Tibial artery (tissue), 4 donors: ENCODE measurements at regions not wholly inside any gene's neighbourhood (a gene's known extent, or its start where the extent isn't known, plus 50 kb on each side); places are given as distances from the start of the nearest gene placed in this dataset.
"Not testable (repeated sequence)": the region's sequence is repeated elsewhere in the genome, so short reads cannot be mapped to it uniquely, and the experiment has no call there.

Experiments used
- DNase-seq, 2 donors: peaks; one replicate each; pipeline ENCODE4 v3.0.0-alpha.2; 2019
- H3K27ac ChIP-seq, 2 donors: fragments of 200-600 bp; sonication (generic) in 1 of 2; 1 replicate in 1 of 2; 2 replicates in 1 of 2; pipeline ENCODE4 v1.5.1; 2018 to 2019; ENCODE audit warnings: mild to moderate bottlenecking in 1 of 2
- H3K27me3 ChIP-seq, 2 donors: fragments of 200-600 bp; sonication (generic) in 1 of 2; one replicate each; pipeline versions ENCODE4 v1.5.1 to v1.6.0; 2016 to 2019
- H3K36me3 ChIP-seq, 3 donors: fragments of 200-600 bp; sonication (generic) in 2 of 3; one replicate each; pipeline ENCODE4 v1.5.1; 2016 to 2019; ENCODE audit warnings: mild to moderate bottlenecking in 2 of 3
- H3K4me1 ChIP-seq, 4 donors: fragments of 200-600 bp; sonication (generic) in 2 of 4; 1 replicate in 3 of 4; 2 replicates in 1 of 4; pipeline ENCODE4 v1.5.1; 2016 to 2019
- H3K4me3 ChIP-seq, 2 donors: fragments of 200-600 bp; sonication (generic) in 1 of 2; 1 replicate in 1 of 2; 2 replicates in 1 of 2; pipeline ENCODE4 v1.5.1; 2018 to 2019; ENCODE audit warnings: mild to moderate bottlenecking in 2 of 2
- H3K9me3 ChIP-seq, 3 donors: fragments of 200-600 bp; sonication (generic) in 1 of 3; one replicate each; pipeline ENCODE4 v1.5.1; 2016 to 2019
- CTCF ChIP-seq, 2 experiments: fragments of 200-600 bp in 1 of 2; fragments of 450-650 bp in 1 of 2; IDR thresholded peaks; one replicate each; pipeline ENCODE4 v1.5.1; 2017 to 2019; ENCODE audit warnings: antibody characterized with exemption in 2 of 2, mild to moderate bottlenecking in 1 of 2, moderate library complexity in 1 of 2
- intact Hi-C: fragments of 100-400 bp; cut with DNase I; formaldehyde crosslinking; loops from one replicate; pipeline ENCODE4 v1.15.0; 2023; ENCODE audit warnings: low total_unique reads

GRCh38 chr11:54985731-54986130 is 276.2 kb upstream of the TRIM48 start:
- no peak overlapping the region for H3K27ac ChIP-seq
- intact Hi-C loops, result no loop called here
- H3K9me3 ChIP-seq, result peaks cover 2 to 64% (median 38%) of the 10 kb centered on the region in 3 donors
- H3K4me1 ChIP-seq, result no peaks in the 10 kb centered on the region
- no peak overlapping the region for H3K4me3 ChIP-seq
- H3K27me3 ChIP-seq, result no peaks in the 10 kb centered on the region
- DNase-seq, result no peak
- TF ChIP-seq CTCF (IDR thresholded peaks at IDR 0.05), result no peak
- H3K36me3 ChIP-seq, result no peaks in the 10 kb centered on the region

- H3K4me3 ChIP-seq, H3K36me3 ChIP-seq, H3K4me1 ChIP-seq, intact Hi-C loops, H3K27me3 ChIP-seq, H3K27ac ChIP-seq, DNase-seq: not testable (repeated sequence)
- peaks cover 15 to 90% (median 82%) of the 10 kb centered on the region in 3 donors for H3K9me3 ChIP-seq
Measured at GRCh38 chr11:55028837-55029236, 233.1 kb upstream of the TRIM48 start.

GRCh38 chr11:55054723-55055122 is 207.2 kb upstream of the TRIM48 start:
- intact Hi-C loops, result no loop called here
- TF ChIP-seq CTCF (IDR thresholded peaks at IDR 0.05), result no peak

GRCh38 chr11:55084588-55084987 is 177.4 kb upstream of the TRIM48 start:
- H3K4me1 ChIP-seq, H3K4me3 ChIP-seq, intact Hi-C loops, H3K27me3 ChIP-seq, DNase-seq, H3K27ac ChIP-seq, H3K36me3 ChIP-seq: not testable (repeated sequence)
- H3K9me3 ChIP-seq, result peaks cover 0 to 47% (median 45%) of the 10 kb centered on the region in 3 donors

More at GRCh38 chr11:55054723-55055122, 207.2 kb upstream of the TRIM48 start:
- peaks cover 17 to 98% (median 76%) of the 10 kb centered on the region in 3 donors for H3K9me3 ChIP-seq
- no peak overlapping the region for H3K27ac ChIP-seq
- H3K4me3 ChIP-seq, result no peak overlapping the region
- no peaks in the 10 kb centered on the region for H3K4me1 ChIP-seq
- H3K27me3 ChIP-seq, result no peaks in the 10 kb centered on the region
- no peak for DNase-seq
- peaks cover 0 to 3% (median 0%) of the 10 kb centered on the region in 3 donors for H3K36me3 ChIP-seq

- H3K27me3 ChIP-seq, result no peaks in the 10 kb centered on the region
- peaks cover 3 to 46% (median 23%) of the 10 kb centered on the region in 3 donors for H3K9me3 ChIP-seq
- H3K36me3 ChIP-seq, result no peaks in the 10 kb centered on the region
- no peak overlapping the region for H3K27ac ChIP-seq
- intact Hi-C loops, result no loop called here
- no peaks in the 10 kb centered on the region for H3K4me1 ChIP-seq
- no peak for DNase-seq
- H3K4me3 ChIP-seq, result no peak overlapping the region
- no peak for TF ChIP-seq CTCF (IDR thresholded peaks at IDR 0.05)
Measured at GRCh38 chr11:55106391-55106790, 155.6 kb upstream of the TRIM48 start.
